ENCODE measurements at regions not wholly inside any gene's neighbourhood (a gene's known extent, or its start where the extent isn't known, plus 50 kb on each side); places are given as distances from the start of the nearest gene placed in this dataset.

- H3K27me3 ChIP-seq, result no peaks in the 10 kb centered on the region
- H3K36me3 ChIP-seq, result no peaks in the 10 kb centered on the region
- TF ChIP-seq CTCF (IDR thresholded peaks at IDR 0.05; ENCODE audit: low read depth, low read length), result no peak
- H3K4me1 ChIP-seq, result no peaks in the 10 kb centered on the region; the same call in 1 of the 2 replicates
- no peaks in the 10 kb centered on the region for H3K9me3 ChIP-seq
- DNase-seq, result no peak
- H3K4me3 ChIP-seq (ENCODE audit: low read depth, low read length), result no peak overlapping the region
These were observed 265.9 kb upstream of the PLEKHG7 start for GRCh38 chr12:92436856-92437255.

GRCh38 chr12:92434607-92435025 is 268.2 kb upstream of the PLEKHG7 start:
- Histone ChIP-seq H3K9me3 (no peaks in the 10 kb centered on the region), H3K4me1 (no peaks in the 10 kb centered on the region; the same call in 1 of the 2 replicates), H3K4me3 (ENCODE audit: low read depth, low read length) (no peak overlapping the region), H3K27me3 (no peaks in the 10 kb centered on the region), H3K36me3 (no peaks in the 10 kb centered on the region)
- DNase-seq, result no peak
- no peak for TF ChIP-seq CTCF (IDR thresholded peaks at IDR 0.05; ENCODE audit: low read depth, low read length)

GRCh38 chr12:92432724-92433441 is 269.9 kb upstream of the PLEKHG7 start:
- H3K27me3 ChIP-seq, result no peaks in the 10 kb centered on the region
- H3K36me3 ChIP-seq, result no peaks in the 10 kb centered on the region
- no peak overlapping the region for H3K4me3 ChIP-seq (ENCODE audit: low read depth, low read length)
- DNase-seq, result no peak
- no peak for TF ChIP-seq CTCF (IDR thresholded peaks at IDR 0.05; ENCODE audit: low read depth, low read length)
- H3K4me1 ChIP-seq, result no peaks in the 10 kb centered on the region
- no peaks in the 10 kb centered on the region for H3K9me3 ChIP-seq

GRCh38 chr12:92431146-92431545 is 271.6 kb upstream of the PLEKHG7 start:
- H3K36me3 ChIP-seq, result no peaks in the 10 kb centered on the region
- DNase-seq, result no peak
- TF ChIP-seq CTCF (IDR thresholded peaks at IDR 0.05; ENCODE audit: low read depth, low read length), result no peak
- H3K27me3 ChIP-seq, result no peaks in the 10 kb centered on the region
- no peaks in the 10 kb centered on the region for H3K9me3 ChIP-seq
- H3K4me3 ChIP-seq (ENCODE audit: low read depth, low read length), result no peak overlapping the region
- H3K4me1 ChIP-seq, result no peaks in the 10 kb centered on the region

GRCh38 chr12:92426332-92426731 is 276.5 kb upstream of the PLEKHG7 start:
- no peak for DNase-seq
- no peak for TF ChIP-seq CTCF (IDR thresholded peaks at IDR 0.05; ENCODE audit: low read depth, low read length)
- Histone ChIP-seq H3K9me3 (no peaks in the 10 kb centered on the region), H3K27me3 (no peaks in the 10 kb centered on the region), H3K4me3 (ENCODE audit: low read depth, low read length) (no peak overlapping the region), H3K4me1 (no peaks in the 10 kb centered on the region), H3K36me3 (no peaks in the 10 kb centered on the region)

- TF ChIP-seq CTCF (IDR thresholded peaks at IDR 0.05; ENCODE audit: low read depth, low read length), result no peak
- Histone ChIP-seq H3K27me3 (no peaks in the 10 kb centered on the region), H3K4me3 (ENCODE audit: low read depth, low read length) (no peak overlapping the region), H3K36me3 (no peaks in the 10 kb centered on the region), H3K4me1 (no peaks in the 10 kb centered on the region), H3K9me3 (no peaks in the 10 kb centered on the region)
- no peak for DNase-seq
These were observed 277.6 kb upstream of the PLEKHG7 start for GRCh38 chr12:92425165-92425564.

Measured in BE2C (cell line).